ENCODE measurements at regions not wholly inside any gene's neighbourhood (a gene's known extent, or its start where the extent isn't known, plus 50 kb on each side); places are given as distances from the start of the nearest gene placed in this dataset.

DNA sequence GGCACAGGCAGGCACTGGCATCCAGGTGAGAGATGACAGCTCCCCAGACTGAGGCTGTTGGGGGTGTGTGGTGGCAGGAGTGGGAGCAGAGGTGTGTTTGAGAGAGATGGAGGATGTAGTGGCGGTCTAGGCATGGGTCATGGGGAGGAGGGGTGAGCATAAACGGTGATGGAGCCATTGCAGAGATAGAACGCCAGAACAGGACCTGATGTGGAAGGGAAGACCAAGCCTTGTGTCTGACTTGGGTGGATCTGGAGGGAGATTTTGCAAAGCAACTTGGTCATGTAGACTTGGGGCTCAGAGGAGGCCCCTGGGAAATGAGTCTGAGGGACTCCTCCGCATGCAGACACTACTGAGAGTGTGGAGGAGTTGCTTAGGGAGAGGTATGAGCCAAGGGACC, 50.0 kb upstream of the CLDN5 start:
- no peak for DNase-seq

GRCh38 chr22:19576460-19577421, 52.5 kb upstream of the CLDN5 start:
- peak; percentile 87 for DNase-seq

DNA sequence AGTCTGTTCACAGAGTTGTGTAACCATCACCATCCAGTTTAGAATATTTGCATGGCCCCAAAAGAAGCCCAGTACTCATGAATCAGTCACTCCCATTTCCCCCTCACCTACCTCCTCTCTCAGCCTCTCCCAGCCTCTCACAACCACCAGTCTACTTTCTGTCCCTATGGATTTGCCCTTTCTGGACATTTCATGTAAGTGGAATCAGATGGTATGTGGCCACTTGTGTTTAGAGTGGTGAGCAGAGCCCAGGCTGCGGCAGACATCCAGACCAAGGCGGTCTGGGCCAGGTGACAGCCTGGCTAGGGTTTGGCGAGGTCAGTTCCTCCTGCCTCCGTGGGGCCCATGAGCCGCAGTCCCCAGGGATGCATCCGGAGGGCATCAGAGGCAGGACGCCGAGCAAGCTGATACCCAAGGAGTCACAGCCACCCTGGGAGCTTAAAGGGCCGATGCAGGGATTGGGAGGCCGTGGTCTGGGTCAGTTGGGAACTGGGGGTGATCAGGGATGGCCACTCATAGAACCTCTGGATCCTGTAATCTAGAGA, 53.3 kb upstream of the CLDN5 start:
- no peak for DNase-seq

GRCh38 chr22:19578180-19579004, 54.2 kb upstream of the CLDN5 start:
- no peak for DNase-seq

GRCh38 chr22:19579115-19579811, 55.1 kb upstream of the CLDN5 start:
- DNase-seq, result no peak

DNA sequence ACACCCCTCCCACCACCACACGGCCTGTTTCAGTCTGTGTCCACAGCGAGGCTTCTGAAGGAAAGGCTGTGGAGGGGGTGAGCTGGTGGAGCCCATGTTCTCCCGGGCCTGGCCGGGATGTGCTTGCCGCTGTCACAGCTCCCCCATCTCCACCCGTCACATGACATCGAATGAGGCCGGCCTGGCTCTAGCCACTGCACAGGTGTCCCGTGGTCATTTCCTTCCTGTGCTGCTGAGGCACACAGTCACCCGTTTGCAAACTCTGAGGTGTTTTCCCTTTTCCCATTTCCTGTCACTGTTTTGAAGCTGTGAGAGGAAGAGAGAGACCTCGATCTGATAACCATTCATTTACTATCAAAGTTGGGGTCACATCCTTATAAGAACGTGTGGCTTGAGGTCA, 55.7 kb upstream of the CLDN5 start:
- peak; percentile 72 for DNase-seq

DNA sequence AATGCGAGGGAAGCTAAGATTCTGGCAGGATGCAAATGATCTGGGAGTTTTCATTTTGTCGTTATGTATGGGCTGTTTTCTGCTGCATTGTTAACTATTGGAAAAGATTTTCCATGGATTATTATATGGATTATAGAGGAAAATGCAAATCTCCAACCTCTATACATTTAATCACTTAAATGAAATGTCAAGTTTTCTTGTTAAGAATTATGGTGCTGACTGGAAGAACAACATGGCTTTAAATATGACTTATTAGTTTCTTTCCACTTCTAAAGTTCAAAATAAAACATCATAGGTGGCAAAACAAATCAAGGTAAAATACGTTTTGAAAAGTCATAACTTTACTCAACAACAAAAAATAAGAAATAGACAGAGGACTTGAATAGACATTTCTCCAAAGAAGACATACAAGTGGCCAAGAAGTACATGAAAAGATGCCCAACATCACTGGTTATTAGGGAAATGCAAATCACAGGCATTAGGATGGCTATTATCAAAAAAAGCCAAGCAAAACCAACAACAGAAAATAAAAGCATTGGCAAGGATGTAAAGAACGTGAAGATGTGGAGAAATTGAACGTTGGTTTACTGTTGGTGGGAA, 56.2 kb upstream of the CLDN5 start:
- DNase-seq, result no peak

- DNase-seq, result no peak
Measured at GRCh38 chr22:19582033-19582693, 58.0 kb upstream of the CLDN5 start.

- DNase-seq, result no peak
Measured at GRCh38 chr22:19586922-19587684, 62.9 kb upstream of the CLDN5 start.

DNA sequence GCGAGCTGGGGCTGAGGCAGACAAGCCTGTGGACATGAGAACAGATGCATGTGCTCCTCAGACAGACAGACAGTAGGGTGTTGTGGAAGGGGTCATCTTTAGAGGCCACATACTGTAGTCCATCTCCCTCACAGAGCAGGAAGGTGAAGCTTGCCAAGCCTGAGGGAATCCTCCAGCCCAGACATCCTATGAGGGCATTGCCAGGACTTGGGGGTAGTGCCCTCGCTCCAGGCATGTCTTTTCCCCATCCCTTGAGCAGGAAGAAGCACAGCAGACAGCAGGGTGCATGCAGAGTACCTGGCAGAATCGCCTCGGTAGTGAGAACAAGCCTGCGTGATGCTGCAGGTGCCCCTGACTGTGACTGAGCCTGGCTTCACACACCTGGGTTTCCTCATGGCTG, 66.5 kb upstream of the CLDN5 start:
- no peak for DNase-seq

GRCh38 chr22:19591568-19591967, 67.4 kb upstream of the CLDN5 start:
- no peak for DNase-seq

- no peak for DNase-seq
Measured at GRCh38 chr22:19592464-19592863, 68.3 kb upstream of the CLDN5 start.

DNA sequence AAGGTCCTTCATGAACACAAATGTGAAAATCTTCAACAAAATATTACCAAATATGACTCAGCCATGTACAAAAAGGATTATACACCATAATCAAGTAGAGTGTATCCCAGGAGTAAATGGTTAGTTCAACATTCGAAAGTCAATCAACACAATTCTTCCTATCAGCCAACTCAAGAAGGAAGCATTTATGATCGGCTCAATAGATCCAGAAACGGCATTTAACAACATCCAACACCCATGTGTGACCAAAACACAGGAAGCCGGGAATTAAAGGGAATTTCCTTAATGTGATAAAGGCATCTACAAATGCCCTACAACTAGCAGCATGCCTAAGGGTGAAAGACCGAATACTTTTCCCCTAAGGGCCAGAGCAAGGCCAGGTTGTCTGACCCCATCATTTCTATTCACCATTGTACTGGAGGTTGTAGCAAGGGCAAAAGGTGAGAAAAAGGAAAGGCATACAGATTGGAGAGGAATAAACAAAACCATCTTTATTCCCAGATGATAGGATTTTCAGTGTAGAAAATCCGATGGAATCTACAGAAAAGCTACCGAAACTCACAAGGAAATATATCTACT, 69.9 kb upstream of the CLDN5 start:
- DNase-seq, result no peak

GRCh38 chr22:19595532-19595931, 71.3 kb upstream of the CLDN5 start:
- DNase-seq, result no peak

- no peak for DNase-seq
Measured at GRCh38 chr22:19596680-19597398, 72.6 kb upstream of the CLDN5 start.

- peak; percentile 73 for DNase-seq
Measured at GRCh38 chr22:19597399-19597735, 73.2 kb upstream of the CLDN5 start.

DNA sequence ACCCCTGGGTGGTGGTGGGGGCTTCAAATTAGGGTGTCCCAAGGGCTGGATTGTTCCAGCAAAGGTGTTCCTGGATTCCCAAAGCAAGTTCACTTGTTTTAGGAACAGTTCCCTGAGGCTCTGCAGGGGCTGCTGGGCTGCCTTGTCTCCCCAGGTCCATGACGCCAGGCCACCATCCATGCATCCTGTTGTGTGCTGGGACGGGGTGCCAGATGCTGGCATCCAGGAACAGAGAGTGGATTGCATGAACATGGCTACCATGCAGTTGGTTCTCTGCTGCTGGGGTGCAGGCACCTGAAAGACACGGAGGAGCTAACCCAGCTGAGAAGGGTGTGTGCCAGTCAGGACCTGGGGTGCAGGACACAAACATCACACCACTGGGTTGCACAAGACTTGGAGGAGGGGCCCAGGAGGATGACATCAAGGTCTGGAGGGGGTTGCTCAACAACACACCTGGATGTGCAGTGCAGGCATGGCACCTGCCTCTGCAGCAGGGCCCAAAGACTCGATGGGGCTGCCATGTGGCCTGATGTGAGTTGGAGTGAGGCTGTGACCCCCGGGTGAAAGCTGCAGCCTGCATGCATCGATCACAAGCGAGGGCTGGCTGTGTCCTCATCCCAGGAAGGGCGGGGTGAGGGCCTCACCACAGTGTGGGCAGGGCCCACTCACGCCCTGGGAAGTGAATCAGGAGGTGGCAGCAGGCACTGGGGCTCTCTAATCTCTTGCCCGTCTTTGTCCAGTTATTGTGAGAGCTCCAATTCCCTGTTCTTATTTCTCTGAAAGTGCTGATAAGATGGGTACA, 74.0 kb upstream of the CLDN5 start:
- DNase-seq, result no peak

DNA sequence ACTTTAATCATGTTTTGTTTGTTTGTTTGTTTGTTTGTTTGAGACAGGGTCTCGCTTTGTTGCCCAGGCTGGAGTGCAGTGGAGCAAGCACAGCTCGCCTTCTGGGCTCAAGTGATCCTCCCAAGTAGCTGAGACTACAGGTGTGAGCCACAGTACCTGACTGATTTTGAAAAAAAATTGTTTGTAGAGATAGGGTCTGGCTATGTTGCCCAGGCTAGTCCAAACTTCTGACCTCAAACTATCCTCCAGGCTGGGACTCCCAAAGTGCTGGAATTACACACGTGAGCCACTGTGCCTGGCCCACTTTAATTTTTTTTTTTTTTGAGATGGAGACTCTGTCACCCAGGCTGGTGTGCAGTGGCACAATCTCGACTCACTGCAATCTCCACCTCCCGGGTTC, 74.8 kb upstream of the CLDN5 start:
- no peak for DNase-seq

GRCh38 chr22:19599626-19600243, 75.5 kb upstream of the CLDN5 start:
- DNase-seq, result no peak

Data from activated effector memory CD4-positive, alpha-beta T cell treated with anti-CD3 and anti-CD28 coated beads, Interleukin-2, amount 50 U/mL, for 16 hours (primary cell).